ENCODE measurements at regions not wholly inside any gene's neighbourhood (a gene's known extent, or its start where the extent isn't known, plus 50 kb on each side); places are given as distances from the start of the nearest gene placed in this dataset.

GRCh38 chr14:23787436-23787835 is 151.3 kb downstream of the DHRS2 start:
- TF ChIP-seq CHD1 (IDR thresholded peaks at IDR 0.05; ENCODE audit: low read depth, low read length), result no peak
- TF ChIP-seq, protein P1, sequence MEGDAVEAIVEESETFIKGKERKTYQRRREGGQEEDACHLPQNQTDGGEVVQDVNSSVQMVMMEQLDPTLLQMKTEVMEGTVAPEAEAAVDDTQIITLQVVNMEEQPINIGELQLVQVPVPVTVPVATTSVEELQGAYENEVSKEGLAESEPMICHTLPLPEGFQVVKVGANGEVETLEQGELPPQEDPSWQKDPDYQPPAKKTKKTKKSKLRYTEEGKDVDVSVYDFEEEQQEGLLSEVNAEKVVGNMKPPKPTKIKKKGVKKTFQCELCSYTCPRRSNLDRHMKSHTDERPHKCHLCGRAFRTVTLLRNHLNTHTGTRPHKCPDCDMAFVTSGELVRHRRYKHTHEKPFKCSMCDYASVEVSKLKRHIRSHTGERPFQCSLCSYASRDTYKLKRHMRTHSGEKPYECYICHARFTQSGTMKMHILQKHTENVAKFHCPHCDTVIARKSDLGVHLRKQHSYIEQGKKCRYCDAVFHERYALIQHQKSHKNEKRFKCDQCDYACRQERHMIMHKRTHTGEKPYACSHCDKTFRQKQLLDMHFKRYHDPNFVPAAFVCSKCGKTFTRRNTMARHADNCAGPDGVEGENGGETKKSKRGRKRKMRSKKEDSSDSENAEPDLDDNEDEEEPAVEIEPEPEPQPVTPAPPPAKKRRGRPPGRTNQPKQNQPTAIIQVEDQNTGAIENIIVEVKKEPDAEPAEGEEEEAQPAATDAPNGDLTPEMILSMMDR (conservative IDR thresholded peaks at IDR 0.05; ENCODE audit: low read depth, low read length), result no peak
- TF ChIP-seq POLR2A (IDR thresholded peaks at IDR 0.05; ENCODE audit: low read depth, low read length), result no peak
- no peak for TF ChIP-seq CEBPB (IDR thresholded peaks at IDR 0.05; ENCODE audit: low read depth, low read length)
- TF ChIP-seq SMC3 (IDR thresholded peaks at IDR 0.05; ENCODE audit: low read depth, low read length), result no peak
- no peak for TF ChIP-seq RFX5 (IDR thresholded peaks at IDR 0.05; ENCODE audit: low read depth, low read length)
- TF ChIP-seq NFE2L2 (IDR thresholded peaks at IDR 0.05; ENCODE audit: low read depth, low read length), result no peak

All from IMR-90 (cell line).